ENCODE measurements at regions not wholly inside any gene's neighbourhood (a gene's known extent, or its start where the extent isn't known, plus 50 kb on each side); places are given as distances from the start of the nearest gene placed in this dataset.

DNA sequence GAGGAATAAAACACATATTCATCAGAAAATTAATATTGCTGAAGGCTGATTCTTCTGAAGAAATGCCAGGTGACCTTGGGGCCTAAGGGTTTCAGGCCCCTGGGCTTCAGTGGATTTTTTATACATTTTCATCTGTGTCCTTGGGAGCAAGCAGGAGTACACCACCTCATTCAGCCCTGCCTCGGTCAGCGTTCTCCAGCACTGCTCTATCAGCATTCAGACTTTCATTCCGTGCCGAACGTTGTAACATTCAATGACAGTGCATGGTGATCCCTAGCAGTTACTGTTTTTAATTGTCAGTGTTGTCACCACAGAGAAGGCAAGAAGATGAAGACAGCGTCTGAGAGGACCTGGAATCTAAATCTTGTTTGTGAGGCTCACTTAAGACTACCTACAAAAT, 490.4 kb downstream of the DNAH5 start:
- H3K27ac Mint-ChIP-seq: no peak overlapping the region
- peaks cover 7% of the 10 kb centered on the region for H3K9me3 Mint-ChIP-seq
- POLR2A ChIA-PET: no interaction called here
- H3K4me1 Mint-ChIP-seq: no peaks in the 10 kb centered on the region
- DNase-seq (ENCODE audit: low spot score) (no peak), ATAC-seq (no peak)
- no peaks in the 10 kb centered on the region for H3K27me3 Mint-ChIP-seq (ENCODE audit: low read depth)
- CTCF ChIA-PET: interaction anchor here (0.8 kb wide), 1 partner anchor 25 kb away, joined by 3 read pairs; no protein-coding TSS in a partner anchor
- H3K36me3 Mint-ChIP-seq: no peaks in the 10 kb centered on the region
- TF ChIP-seq, protein P1, sequence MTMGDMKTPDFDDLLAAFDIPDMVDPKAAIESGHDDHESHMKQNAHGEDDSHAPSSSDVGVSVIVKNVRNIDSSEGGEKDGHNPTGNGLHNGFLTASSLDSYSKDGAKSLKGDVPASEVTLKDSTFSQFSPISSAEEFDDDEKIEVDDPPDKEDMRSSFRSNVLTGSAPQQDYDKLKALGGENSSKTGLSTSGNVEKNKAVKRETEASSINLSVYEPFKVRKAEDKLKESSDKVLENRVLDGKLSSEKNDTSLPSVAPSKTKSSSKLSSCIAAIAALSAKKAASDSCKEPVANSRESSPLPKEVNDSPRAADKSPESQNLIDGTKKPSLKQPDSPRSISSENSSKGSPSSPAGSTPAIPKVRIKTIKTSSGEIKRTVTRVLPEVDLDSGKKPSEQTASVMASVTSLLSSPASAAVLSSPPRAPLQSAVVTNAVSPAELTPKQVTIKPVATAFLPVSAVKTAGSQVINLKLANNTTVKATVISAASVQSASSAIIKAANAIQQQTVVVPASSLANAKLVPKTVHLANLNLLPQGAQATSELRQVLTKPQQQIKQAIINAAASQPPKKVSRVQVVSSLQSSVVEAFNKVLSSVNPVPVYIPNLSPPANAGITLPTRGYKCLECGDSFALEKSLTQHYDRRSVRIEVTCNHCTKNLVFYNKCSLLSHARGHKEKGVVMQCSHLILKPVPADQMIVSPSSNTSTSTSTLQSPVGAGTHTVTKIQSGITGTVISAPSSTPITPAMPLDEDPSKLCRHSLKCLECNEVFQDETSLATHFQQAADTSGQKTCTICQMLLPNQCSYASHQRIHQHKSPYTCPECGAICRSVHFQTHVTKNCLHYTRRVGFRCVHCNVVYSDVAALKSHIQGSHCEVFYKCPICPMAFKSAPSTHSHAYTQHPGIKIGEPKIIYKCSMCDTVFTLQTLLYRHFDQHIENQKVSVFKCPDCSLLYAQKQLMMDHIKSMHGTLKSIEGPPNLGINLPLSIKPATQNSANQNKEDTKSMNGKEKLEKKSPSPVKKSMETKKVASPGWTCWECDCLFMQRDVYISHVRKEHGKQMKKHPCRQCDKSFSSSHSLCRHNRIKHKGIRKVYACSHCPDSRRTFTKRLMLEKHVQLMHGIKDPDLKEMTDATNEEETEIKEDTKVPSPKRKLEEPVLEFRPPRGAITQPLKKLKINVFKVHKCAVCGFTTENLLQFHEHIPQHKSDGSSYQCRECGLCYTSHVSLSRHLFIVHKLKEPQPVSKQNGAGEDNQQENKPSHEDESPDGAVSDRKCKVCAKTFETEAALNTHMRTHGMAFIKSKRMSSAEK (CRISPR knock-in tag; IDR thresholded peaks at IDR 0.05; ENCODE audit: borderline replicate concordance): no peak
- H3K4me3 Mint-ChIP-seq: no peak overlapping the region

DNA sequence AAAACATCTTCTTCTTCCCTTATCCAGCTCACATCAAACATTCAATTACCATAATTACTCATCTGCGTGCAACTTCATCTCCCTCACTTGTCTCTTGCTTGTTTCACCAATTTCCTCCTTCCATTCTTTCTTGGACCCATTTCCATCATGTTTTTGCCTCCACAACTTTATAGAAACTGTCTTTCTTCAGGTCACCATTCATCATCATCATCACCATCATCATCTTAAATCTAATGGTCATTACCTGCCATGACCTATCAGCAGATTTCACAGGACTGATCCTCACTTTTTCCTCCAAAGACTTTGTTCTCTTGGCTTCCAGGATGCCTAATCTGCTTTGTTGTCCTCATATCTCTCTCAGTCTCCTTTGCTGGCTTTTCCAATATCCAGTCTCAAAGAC, 495.6 kb downstream of the DNAH5 start:
- H3K9me3 Mint-ChIP-seq: no peaks in the 10 kb centered on the region
- ATAC-seq: no peak
- POLR2A ChIA-PET: no interaction called here

DNA sequence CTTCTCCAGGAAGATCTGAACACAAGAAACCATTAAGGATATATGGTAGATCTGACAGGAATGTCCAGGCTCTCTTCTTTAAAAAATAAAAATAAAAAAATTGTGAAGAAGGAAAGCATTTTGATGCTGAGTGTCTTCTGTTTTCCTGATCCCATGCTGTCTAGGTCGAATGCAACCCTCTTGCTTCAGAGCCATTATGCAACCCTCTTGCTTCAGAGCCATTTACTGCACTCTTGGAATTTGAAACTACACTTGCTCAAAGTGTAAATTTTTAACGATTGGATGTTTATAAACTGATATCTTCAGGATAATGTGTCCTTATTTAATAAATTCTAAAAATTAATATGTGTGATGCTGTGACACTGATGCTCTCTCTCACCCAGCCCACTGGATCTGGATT, 505.1 kb downstream of the DNAH5 start:
- no peaks in the 10 kb centered on the region for H3K36me3 Mint-ChIP-seq
- H3K27ac Mint-ChIP-seq: no peak overlapping the region
- ATAC-seq (no peak), DNase-seq (ENCODE audit: low spot score) (no peak)
- no peaks in the 10 kb centered on the region for H3K27me3 Mint-ChIP-seq (ENCODE audit: low read depth)
- H3K4me1 Mint-ChIP-seq: no peaks in the 10 kb centered on the region
- H3K9me3 Mint-ChIP-seq: no peaks in the 10 kb centered on the region
- CTCF ChIA-PET: no interaction called here
- no peak overlapping the region for H3K4me3 Mint-ChIP-seq
- no peak for TF ChIP-seq MLX (CRISPR knock-in tag; IDR thresholded peaks at IDR 0.05)
- TF ChIP-seq CREM (CRISPR knock-in tag; IDR thresholded peaks at IDR 0.05): no peak
- no peak for TF ChIP-seq FOXJ3 (CRISPR knock-in tag; IDR thresholded peaks at IDR 0.05; ENCODE audit: borderline replicate concordance)
- no peak for TF ChIP-seq NFYB (CRISPR knock-in tag; conservative IDR thresholded peaks at IDR 0.05; ENCODE audit: low read depth)
- no peak for TF ChIP-seq SMAD3 (CRISPR knock-in tag; IDR thresholded peaks at IDR 0.05; ENCODE audit: borderline replicate concordance)
- POLR2A ChIA-PET: no interaction called here

More for the DNA sequence above, 495.6 kb downstream of the DNAH5 start:
- no peak for DNase-seq (ENCODE audit: low spot score)
- Mint-ChIP-seq H3K27ac (no peak overlapping the region), H3K27me3 (ENCODE audit: low read depth) (no peaks in the 10 kb centered on the region), H3K36me3 (no peaks in the 10 kb centered on the region), H3K4me3 (no peak overlapping the region), H3K4me1 (no peaks in the 10 kb centered on the region)
- TF ChIP-seq E2F1 (CRISPR knock-in tag; IDR thresholded peaks at IDR 0.05) (no peak), GTF2I (CRISPR knock-in tag; conservative IDR thresholded peaks at IDR 0.05) (no peak), SOX15 (CRISPR knock-in tag; IDR thresholded peaks at IDR 0.05) (no peak)
- CTCF ChIA-PET: no interaction called here

GRCh38 chr5:13427827-13428557, 516.5 kb downstream of the DNAH5 start:
- Mint-ChIP-seq H3K36me3 (no peaks in the 10 kb centered on the region), H3K27ac (no peak overlapping the region), H3K9me3 (peaks cover 2% of the 10 kb centered on the region), H3K4me3 (no peak overlapping the region), H3K27me3 (ENCODE audit: low read depth) (no peaks in the 10 kb centered on the region; the same call in 1 of the 2 replicates), H3K4me1 (no peaks in the 10 kb centered on the region)
- TF ChIP-seq NR2C2 (CRISPR knock-in tag; IDR thresholded peaks at IDR 0.05) (no peak), ZNF396 (CRISPR knock-in tag; IDR thresholded peaks at IDR 0.05; ENCODE audit: borderline replicate concordance) (no peak), SP1 (CRISPR knock-in tag; conservative IDR thresholded peaks at IDR 0.05) (no peak), SMAD4 (CRISPR knock-in tag; IDR thresholded peaks at IDR 0.05) (no peak), ZNF425 (CRISPR knock-in tag; conservative IDR thresholded peaks at IDR 0.05) (no peak), ZNF263 (CRISPR knock-in tag; IDR thresholded peaks at IDR 0.05; ENCODE audit: low read depth) (no peak), CREB1 (CRISPR knock-in tag; IDR thresholded peaks at IDR 0.05) (no peak), KAT7 (CRISPR knock-in tag; IDR thresholded peaks at IDR 0.05; ENCODE audit: borderline replicate concordance) (no peak)
- TF ChIP-seq, protein P2, sequence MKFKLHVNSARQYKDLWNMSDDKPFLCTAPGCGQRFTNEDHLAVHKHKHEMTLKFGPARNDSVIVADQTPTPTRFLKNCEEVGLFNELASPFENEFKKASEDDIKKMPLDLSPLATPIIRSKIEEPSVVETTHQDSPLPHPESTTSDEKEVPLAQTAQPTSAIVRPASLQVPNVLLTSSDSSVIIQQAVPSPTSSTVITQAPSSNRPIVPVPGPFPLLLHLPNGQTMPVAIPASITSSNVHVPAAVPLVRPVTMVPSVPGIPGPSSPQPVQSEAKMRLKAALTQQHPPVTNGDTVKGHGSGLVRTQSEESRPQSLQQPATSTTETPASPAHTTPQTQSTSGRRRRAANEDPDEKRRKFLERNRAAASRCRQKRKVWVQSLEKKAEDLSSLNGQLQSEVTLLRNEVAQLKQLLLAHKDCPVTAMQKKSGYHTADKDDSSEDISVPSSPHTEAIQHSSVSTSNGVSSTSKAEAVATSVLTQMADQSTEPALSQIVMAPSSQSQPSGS (CRISPR knock-in tag; IDR thresholded peaks at IDR 0.05; ENCODE audit: borderline replicate concordance, low read depth): no peak
- ATAC-seq: no peak
- DNase-seq (ENCODE audit: low spot score): no peak
- ChIA-PET CTCF (no interaction called here), POLR2A (interaction anchor here (0.6 kb wide), 1 partner anchor 1054 kb away, joined by 11 read pairs; no protein-coding TSS in a partner anchor)

Data from WTC11 (cell line).